Lung (tissue), 11 donors: ENCODE measurements at regions not wholly inside any gene's neighbourhood (a gene's known extent, or its start where the extent isn't known, plus 50 kb on each side); places are given as distances from the start of the nearest gene placed in this dataset.
"Not testable (repeated sequence)": the region's sequence is repeated elsewhere in the genome, so short reads cannot be mapped to it uniquely, and the experiment has no call there.

ENCODE experiments used
- ATAC-seq: fragments of 200-7000 bp; cut with Tn5 transposase; one replicate; pipeline ENCODE4 v1.9.1; 2020; ENCODE audit warnings: moderate number of reproducible peaks; ENCODE audit not compliant: insufficient read depth, low FRiP score
- DNase-seq, 3 donors: peaks; one replicate each; pipeline ENCODE4 v3.0.0-alpha.2; 2013 to 2017
- H3K27ac ChIP-seq, 2 donors: one replicate each; pipeline ENCODE4 v1.5.1; 2013; ENCODE audit warnings: mild to moderate bottlenecking in 2 of 2, moderate library complexity in 2 of 2, control low read depth in 1 of 2, inconsistent platforms in 1 of 2, low read depth in 1 of 2, low read length in 1 of 2
- H3K27me3 ChIP-seq, 3 donors: one replicate each; pipeline ENCODE4 v1.5.1; 2013; ENCODE audit warnings: low read length in 2 of 3; ENCODE audit not compliant: control insufficient read depth in 3 of 3, insufficient read depth in 3 of 3
- H3K36me3 ChIP-seq, 4 donors: one replicate each; pipeline ENCODE4 v1.5.1; 2013; ENCODE audit warnings: low read length in 4 of 4, mild to moderate bottlenecking in 1 of 4, moderate library complexity in 1 of 4; ENCODE audit not compliant: control insufficient read depth in 4 of 4, insufficient read depth in 4 of 4
- H3K4me1 ChIP-seq, 5 donors: one replicate each; pipeline ENCODE4 v1.5.1; 2013; ENCODE audit warnings: low read length in 5 of 5, mild to moderate bottlenecking in 2 of 5, moderate library complexity in 1 of 5; ENCODE audit not compliant: control insufficient read depth in 5 of 5, insufficient read depth in 5 of 5
- H3K4me3 ChIP-seq: one replicate; pipeline ENCODE4 v1.5.1; 2013; ENCODE audit warnings: mild to moderate bottlenecking, control low read depth, moderate library complexity
- H3K9ac ChIP-seq, 2 donors: one replicate each; pipeline ENCODE4 v1.5.1; 2013; ENCODE audit warnings: low read length in 2 of 2, control low read depth in 1 of 2; ENCODE audit not compliant: insufficient read depth in 1 of 2
- H3K9me3 ChIP-seq, 4 donors: one replicate each; pipeline ENCODE4 v1.5.1; 2013; ENCODE audit warnings: low read length in 3 of 4, mild to moderate bottlenecking in 1 of 4, moderate library complexity in 1 of 4; ENCODE audit not compliant: control insufficient read depth in 4 of 4, insufficient read depth in 3 of 4
- CTCF ChIP-seq: IDR thresholded peaks from 2 replicates; pipeline ENCODE4 v1.5.1; 2012; ENCODE audit warnings: mild to moderate bottlenecking; ENCODE audit errors: control extremely low read depth, extremely low read depth
- WGBS, 2 donors: extraction: QIAGEN DNeasy Blood & Tissue Kit; methylation state at CpG; one replicate each; pipeline ENCODE4 v1.1.7; 2013; 5-methylcytosine and 5-hydroxymethylcytosine counted together
- donor health status: control.
- donor health status: control.
- donor health status: Bipolar disorder and iron deficiency.
- donor health status: healthy.
- donor health status: DM: yes; HTN: yes; CAD: no.

DNA sequence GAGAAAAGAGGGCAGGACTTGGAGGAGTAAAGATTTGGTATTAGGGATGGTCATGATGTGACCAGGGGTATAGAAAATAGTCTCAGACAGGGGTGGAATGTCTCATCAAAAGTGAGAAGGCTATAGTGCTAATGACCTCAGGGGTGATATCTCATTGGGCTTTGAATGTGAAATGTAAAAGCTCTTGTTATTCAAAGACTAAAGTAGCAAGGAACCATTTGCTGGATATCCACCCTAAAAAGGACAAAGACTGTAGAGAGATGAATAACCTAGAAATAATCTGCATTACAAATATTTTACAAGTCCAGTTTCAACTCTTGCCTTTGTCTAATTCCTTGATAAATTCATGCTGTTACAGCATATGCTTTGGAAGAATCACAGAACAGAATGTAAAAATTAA, 224.4 kb downstream of the ICOS start:
- TF ChIP-seq CTCF, result no peak
- DNase-seq (no peak), ATAC-seq (no peak)

DNA sequence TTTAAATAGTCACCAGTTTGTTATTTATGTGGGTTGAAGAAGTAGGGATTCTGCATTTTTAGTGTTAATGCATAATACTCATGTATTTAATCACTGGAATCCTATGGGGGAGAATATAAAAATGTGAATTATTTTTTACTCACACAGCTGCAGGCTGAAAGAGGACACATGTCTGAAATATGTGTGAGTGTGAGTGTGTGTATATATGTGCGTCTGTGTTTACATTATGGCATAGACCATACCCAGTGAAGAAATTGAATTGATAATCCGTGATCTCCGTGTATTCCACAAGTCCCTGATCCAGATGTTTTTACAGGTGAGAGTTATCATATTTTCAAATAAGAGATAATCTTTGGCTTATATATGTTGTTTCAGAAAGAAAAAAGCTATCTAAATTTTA, 225.3 kb downstream of the ICOS start:
- H3K36me3 ChIP-seq, result no peaks in the 10 kb centered on the region
- peak overlapping the region in 1 of 2 donors; percentile 4 for H3K9ac ChIP-seq
- H3K9me3 ChIP-seq, result peaks cover 0 to 4% (median 0%) of the 10 kb centered on the region in 4 donors
- no peak overlapping the region for H3K4me3 ChIP-seq
- no peak for TF ChIP-seq CTCF
- no peak for ATAC-seq
- no peaks in the 10 kb centered on the region for H3K27me3 ChIP-seq
- peak in 2 of 3 donors; percentile 54 to 63 for DNase-seq
- no peak overlapping the region for H3K27ac ChIP-seq
- H3K4me1 ChIP-seq, result peaks cover 0 to 6% (median 0%) of the 10 kb centered on the region in 5 donors
- WGBS, 2 donors, result 82 to 86% methylated on average over 3 of the region's 3 CpGs

More for the DNA sequence above, 224.4 kb downstream of the ICOS start:
- Histone ChIP-seq H3K27me3 (no peaks in the 10 kb centered on the region), H3K36me3 (no peaks in the 10 kb centered on the region), H3K4me1 (peaks cover 0 to 6% (median 0%) of the 10 kb centered on the region in 5 donors), H3K9me3 (peaks cover 0 to 4% (median 0%) of the 10 kb centered on the region in 4 donors), H3K9ac (no peak overlapping the region), H3K4me3 (no peak overlapping the region), H3K27ac (no peak overlapping the region)

DNA sequence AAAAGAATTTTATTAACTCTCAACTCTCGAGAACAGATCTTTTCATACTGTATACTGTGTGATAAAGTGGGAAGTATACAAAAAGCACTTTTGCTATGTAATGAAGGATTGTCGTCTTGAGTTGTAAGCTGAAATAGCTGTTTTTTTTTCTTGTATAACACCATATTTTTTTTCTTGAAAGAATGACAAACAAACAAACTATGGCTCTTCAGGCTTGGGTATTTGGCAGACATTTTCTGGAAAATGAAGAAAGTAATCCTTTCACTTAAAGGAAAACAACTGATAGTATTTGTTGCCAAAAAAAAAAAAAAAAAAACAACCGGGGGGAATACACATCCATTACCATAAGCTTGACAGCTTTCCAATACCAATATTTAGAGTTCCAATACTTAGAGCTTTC, 230.4 kb downstream of the ICOS start:
- DNase-seq, result peak in 2 of 3 donors; percentile 52 to 67
- Histone ChIP-seq H3K36me3 (no peaks in the 10 kb centered on the region), H3K27me3 (no peaks in the 10 kb centered on the region), H3K4me3 (no peak overlapping the region), H3K27ac (no peak overlapping the region), H3K9ac (no peak overlapping the region), H3K9me3 (peaks cover 0 to 4% (median 0%) of the 10 kb centered on the region in 4 donors), H3K4me1 (peaks cover 0 to 28% (median 0%) of the 10 kb centered on the region in 5 donors)
- no peak for ATAC-seq
- WGBS, 2 donors, result 79 to 88% methylated on average over 3 of the region's 3 CpGs
- TF ChIP-seq CTCF, result no peak

GRCh38 chr2:204167670-204168069, 231.1 kb downstream of the ICOS start:
- not testable (repeated sequence) for H3K9ac ChIP-seq, DNase-seq, H3K9me3 ChIP-seq, H3K36me3 ChIP-seq, H3K27ac ChIP-seq, H3K27me3 ChIP-seq, H3K4me3 ChIP-seq, ATAC-seq
- WGBS, 2 donors, result 89 to 95% methylated on average over 6 of the region's 6 CpGs
- H3K4me1 ChIP-seq, result peaks cover 0 to 34% (median 0%) of the 10 kb centered on the region in 5 donors
